GM19239 (cell line): ENCODE measurements at regions not wholly inside any gene's neighbourhood (a gene's known extent, or its start where the extent isn't known, plus 50 kb on each side); places are given as distances from the start of the nearest gene placed in this dataset.
"Not testable (repeated sequence)": the region's sequence is repeated elsewhere in the genome, so short reads cannot be mapped to it uniquely, and the experiment has no call there.

Source experiments
- DNase-seq: peaks from one replicate; pipeline ENCODE4 v3.0.0; 2011; ENCODE audit warnings: low spot score; ENCODE audit not compliant: insufficient read length
- FAIRE-seq: peaks from 2 replicates; lab custom pipeline; 2011; peaks lifted over from hg19 to GRCh38; lab: Jason Lieb, UNC

DNA sequence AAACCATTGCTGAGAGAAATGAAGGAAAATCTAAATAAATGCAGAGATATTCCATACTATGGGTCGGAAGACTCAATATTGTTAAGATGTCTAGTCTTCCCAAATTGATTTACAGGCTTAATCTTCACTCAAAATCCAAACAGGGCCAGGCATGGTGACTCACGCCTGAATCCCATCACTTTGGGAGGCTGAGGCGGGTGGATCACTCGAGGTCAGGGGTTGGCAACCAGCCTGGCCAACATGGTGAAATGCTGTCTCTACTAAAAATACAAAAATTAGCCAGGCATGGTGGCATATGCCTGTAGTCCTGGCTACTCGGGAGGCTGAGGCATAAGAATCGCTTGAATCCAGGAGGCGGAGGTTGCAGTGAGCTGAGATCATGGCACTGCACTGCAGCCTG, 94.1 kb upstream of the RPH3A start:
- not testable (repeated sequence) for FAIRE-seq, DNase-seq

DNA sequence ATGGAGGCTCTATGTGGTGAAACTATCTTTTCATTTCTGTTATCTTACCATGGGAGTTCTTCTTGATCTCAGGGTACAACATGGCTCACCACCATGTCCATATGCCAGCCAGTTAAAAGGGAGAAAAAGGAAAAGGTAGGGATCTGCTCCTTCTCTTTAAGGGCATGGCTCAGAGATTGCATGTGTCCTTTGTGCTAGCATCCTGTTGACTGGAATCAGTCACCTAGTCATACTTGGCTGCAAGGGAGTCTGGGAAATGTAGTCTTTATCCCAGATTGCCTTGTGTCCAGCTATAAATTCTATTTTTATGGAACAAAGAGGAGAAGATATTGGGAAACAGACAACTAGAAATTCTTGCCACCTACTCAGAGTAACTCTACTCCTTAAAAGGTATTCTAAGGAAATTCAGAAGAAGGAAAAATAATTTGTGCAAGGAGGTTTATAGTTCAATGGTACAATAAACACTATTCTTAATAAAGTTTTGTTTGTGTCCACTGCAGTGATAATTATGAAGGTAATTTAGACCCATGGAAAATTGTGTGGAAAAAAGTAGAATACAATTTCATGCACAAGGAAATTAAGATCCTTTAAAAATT, 86.4 kb upstream of the RPH3A start:
- FAIRE-seq (no peak), DNase-seq (no peak)

DNA sequence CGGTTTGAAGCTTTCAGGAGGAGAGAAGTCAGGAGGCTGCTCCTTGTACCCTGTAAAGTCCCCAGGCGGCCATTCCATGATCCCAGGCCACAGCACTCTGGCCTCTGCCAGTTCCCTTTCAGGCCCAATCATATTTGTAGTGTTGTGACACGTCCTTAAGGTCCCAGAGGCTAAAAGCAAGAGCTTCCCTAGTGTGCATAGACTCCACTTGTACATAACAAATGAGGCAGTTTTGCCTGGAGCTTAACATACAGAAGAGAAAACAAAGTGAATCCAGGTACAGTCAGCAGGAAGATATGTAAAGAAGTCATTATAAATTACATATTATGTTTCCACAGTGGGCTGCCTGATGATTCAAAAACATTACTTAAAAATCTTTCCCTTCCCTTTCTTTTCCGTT, 81.1 kb upstream of the RPH3A start:
- DNase-seq: no peak
- FAIRE-seq: no peak

DNA sequence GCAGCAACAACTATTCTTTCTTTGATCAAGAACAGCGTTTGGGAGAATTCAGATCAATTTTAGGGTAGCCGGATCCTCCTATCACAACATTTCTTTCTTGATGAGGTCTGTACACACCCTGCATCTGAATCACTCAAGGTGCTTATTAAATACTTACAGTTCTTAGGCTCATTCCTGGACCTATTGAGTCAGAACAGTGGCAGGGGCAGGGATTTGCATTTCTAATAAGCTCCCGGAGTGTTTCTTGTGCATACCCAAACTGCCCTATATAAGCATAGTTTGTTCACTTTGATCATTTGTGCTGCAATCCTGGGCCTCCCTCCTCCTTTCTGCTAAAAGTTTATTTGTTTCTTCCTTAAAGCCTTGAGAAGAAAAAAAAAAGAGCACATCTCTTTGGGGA, 80.5 kb upstream of the RPH3A start:
- FAIRE-seq: no peak

DNA sequence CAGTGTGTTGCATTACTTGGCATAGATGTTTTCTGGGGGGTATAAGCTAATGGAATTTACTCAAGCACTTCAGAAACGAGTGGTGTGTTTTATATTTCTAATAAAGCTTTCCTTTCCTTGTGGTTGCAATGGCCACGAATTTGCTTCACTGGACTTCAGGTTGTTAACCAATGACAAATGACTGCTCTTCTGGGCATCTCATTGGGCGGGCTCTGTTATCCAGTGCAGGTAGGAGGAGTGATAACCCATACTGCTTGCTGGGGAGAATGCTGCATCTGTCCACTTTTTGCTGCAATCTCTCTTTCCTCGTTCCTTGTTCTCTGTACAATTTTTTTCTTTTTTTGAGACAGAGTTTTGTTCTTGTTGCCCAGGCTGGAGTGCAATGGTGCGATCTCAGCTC, 80.0 kb upstream of the RPH3A start:
- no peak for DNase-seq
- no peak for FAIRE-seq

More for the DNA sequence above, 80.5 kb upstream of the RPH3A start:
- no peak for DNase-seq

DNA sequence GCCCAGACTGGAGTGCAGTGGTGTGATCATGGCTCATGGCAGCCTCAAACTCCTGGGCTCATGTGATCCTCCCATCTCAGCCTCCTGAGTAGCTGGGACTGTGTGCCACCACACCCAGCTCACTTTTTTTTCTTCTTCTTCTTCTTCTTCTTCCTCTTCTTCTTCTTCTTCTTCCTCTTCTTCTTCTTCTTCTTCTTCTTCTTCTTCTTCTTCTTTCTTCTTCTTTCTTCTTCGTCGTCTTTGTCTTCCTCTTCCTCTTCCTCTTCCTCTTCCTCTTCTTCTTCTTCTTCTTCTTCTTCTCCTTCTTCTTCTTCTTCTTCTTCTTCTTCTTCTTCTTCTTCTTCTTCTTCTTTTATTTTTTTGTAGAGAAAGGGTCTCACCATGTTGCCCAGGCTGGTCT, 78.8 kb upstream of the RPH3A start:
- not testable (repeated sequence) for DNase-seq, FAIRE-seq

DNA sequence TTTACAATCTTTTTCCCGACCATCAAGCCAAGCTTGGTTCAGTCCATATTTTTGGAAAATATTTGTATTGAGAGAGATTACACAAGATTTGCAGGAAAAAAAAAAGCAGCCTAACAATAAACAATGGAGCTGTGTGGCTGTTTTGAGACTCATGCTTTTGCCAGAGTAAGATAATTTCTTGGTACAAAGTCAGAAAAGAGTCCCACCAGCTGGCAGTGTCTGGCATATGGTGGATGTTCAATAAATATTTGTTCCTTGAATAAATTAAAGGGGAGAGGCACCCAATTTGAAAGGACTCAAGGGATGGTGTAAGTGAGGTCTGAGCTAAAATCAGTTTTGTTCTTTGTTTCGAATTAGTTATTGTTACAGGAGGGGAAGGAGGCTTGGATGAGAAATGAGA, 78.1 kb upstream of the RPH3A start:
- DNase-seq (no peak), FAIRE-seq (no peak)

DNA sequence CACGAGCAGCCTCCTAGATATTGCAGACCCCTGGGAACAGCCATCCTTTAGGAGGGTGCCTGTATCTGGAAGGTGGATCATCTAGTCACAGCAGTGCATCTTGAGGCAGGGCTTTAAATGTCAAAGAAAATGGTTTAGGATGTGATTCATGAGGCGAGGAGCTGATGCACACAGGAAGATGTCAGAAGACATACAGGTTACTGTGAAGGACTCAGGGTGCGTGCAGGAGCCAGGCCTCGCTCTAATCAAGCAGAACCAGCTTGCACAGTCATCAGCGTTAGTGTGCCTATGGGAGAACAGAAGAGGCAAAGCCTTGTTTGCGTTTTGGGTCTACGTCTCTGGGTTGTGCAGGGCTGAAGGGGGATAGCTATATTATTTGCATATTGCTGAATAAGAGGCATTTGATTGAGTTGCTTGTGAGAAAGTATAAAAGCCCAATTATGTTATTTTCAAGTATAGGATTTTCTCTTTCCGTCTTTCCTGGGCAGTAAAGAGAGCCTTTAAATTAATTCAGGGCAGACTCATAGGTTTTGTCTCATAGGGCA, 77.3 kb upstream of the RPH3A start:
- DNase-seq (no peak), FAIRE-seq (no peak)

DNA sequence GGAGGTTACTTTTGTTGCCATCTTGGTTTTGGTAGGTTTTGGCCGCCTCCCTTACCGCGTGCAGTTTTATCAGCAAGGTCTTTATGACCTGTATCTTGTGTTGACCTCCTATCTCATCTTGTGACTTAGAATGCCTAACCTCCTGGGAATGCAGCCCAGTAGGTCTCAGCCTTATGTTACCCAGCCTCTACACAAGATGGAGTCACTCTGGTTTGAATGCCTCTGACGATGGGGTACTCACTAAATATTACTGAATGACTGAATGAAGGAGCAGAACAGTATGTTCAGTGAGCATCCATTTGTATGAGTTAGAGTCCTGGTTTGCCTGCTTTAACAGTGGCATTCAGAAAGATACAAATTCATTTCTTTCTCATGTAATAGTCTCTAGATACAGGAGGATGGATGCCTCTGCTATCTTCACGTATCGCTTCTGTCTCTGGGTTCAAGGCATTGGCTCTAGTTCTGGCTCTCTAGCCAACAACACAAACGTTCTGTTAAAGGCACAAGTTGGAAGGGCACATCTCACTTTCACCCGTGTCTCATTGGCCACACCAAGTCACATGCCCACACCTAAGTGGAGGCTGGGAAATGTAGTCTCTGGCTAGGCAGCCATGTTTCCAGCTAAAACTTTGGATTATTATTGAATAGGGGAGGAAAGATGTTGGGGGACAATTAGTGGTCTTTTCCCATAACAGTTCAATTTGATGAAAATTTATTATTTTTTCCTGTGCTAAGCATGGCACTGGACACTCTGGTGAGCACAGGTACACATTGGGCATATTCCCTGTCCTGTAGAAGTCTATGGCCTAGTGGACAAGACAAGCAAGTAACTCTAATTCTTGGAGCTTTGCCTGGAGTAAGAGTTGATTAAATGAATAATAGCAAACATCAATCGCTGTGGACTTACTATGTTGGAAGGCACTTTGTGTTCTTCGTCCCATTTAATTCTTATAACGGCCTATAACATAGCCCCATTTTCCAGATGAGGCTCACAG, 75.2 kb upstream of the RPH3A start:
- peak; percentile 45 for FAIRE-seq
- peak; percentile 12 for DNase-seq

DNA sequence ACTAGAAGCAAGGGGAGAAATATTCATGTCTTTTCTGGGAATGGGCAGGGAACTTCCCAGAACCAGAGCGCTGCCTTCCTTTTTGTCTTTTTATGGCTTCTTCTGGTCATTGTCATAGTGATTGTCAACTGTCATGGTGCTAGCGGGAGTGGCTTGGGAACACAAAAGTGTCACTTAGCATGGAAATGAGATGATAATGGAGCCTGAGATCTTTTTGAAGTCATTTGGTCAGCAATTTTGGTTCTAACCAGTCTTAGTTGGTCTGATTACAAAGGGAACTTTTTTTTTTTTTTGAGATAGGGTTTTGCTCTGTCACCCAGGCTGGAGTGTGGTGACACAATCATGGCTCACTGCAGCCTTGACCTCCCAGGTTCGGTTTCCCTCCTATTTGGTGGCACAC, 62.7 kb upstream of the RPH3A start:
- FAIRE-seq (no peak), DNase-seq (no peak)

DNA sequence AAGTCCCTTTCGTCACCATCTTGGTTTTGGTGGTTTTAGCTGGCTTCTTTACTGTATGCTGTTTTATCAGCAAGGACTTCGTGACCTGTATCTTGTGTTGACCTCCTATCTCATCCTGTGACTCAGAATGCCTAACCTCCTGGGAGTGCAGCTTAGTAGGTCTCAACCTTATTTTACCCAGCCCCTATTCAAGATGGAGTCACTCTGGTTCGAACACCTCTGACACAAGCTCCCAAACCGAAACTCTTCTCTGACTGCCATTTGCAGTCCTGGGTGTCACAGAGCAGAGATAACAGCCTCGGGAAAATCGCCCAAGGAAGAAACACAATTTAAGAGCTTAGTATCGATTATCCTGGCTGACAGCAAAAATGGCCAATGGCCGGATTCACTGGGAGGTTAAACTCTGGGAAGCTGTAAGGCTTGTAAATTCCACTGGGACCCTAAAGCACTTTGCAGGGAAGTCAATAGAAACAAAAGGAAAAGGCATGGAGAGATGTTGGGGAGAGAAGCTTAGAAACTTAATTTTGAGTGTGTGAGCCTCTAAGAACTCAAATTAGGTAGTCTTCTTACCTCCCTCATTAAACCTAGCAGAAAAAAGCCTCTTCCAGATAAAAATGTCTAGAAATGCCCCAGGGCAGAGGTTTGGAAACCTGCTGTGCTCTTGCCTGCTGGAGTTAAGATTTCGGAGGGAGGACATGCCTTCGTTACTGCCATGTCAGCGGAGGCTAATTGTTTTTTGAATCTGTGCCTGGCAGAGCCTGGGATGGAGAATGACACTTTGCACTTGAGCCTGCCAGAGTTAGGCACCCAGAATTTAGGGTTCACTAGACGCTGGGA, 56.5 kb upstream of the RPH3A start:
- DNase-seq (no peak), FAIRE-seq (no peak)

DNA sequence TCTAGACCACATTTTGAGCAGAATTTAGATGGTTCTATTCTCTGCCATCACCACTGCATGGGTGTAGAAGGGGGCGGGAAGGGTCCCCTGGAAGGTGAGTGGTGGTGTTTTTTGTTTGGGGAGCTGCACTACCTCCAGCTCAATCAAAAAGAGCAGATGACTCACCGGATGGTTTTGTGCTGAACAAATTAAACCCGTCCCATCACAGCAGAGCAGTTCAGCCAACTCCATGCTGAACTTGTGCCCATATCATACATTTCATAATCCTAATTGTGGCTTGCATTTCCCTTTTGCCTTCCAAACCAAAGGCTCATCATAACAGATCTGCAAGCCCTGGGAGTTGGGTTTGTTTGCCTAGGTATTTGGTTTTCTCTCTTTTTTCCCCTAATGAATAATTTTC, 53.0 kb upstream of the RPH3A start:
- FAIRE-seq (no peak), DNase-seq (no peak)

DNA sequence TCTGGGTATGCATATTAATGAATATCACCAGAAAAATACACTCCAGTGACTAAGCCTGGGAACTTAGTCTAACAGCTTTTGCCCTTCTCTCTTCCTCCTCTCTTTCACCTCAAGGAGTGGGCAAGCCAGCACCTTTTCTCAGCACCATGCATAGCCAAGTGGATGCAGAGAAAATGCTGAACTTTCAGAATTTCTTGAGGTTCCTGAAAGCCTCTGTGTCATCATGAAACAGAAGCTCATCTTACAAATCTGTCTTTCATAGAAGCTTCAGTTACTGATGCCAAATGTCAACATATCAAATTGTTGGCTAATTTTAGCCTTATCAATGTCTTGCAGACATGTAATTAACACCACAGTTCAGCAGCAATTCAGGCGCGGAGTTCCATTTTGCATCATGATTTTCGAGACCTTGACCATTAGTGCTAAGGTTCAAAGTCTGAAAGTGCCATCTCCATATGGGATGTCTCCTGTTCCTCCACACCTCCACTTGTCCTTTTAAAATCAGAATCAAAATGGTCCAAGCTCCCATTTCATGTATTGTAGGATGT, 51.1 kb upstream of the RPH3A start:
- no peak for FAIRE-seq
- no peak for DNase-seq

DNA sequence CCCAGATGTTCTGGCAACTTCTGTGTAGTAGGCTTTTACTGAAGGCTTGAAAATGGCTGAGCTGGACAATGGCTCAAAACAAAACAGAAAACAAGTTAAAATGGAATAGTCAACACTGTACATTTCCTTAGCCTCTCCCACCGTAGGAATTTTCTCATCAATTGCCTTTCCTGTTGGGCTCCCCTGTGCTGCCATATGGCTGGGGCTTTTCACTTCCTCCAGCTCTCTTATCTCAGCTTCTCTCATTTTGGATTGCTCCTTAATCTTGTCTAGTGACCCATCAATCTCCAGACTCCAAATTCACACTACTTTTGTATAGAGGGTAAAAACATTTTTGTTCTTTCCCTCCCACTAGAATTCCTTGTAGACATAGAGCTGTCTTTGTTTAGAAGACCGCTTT, 50.4 kb upstream of the RPH3A start:
- FAIRE-seq: no peak
- DNase-seq: no peak
